OCI-LY1 (cell line): ENCODE measurements at regions not wholly inside any gene's neighbourhood (a gene's known extent, or its start where the extent isn't known, plus 50 kb on each side); places are given as distances from the start of the nearest gene placed in this dataset.
"Not testable (repeated sequence)": the region's sequence is repeated elsewhere in the genome, so short reads cannot be mapped to it uniquely, and the experiment has no call there.

ENCODE experiments used
- CTCF ChIP-seq: fragments of 200-600 bp; sonication (generic), shearing (Covaris generic); IDR thresholded peaks from 2 replicates; pipeline ENCODE4 v1.5.1; 2017; ENCODE audit warnings: mild to moderate bottlenecking, antibody characterized with exemption, low read length, moderate library complexity, mixed read lengths
- EZH2 ChIP-seq: fragments of 200-600 bp; sonication (generic), shearing (Covaris generic); IDR thresholded peaks from 2 replicates; pipeline ENCODE4 v1.8.0; 2017; ENCODE audit warnings: borderline replicate concordance, mixed run types, mild to moderate bottlenecking, antibody characterized with exemption, low read length, moderate library complexity, mixed read lengths

GRCh38 chr9:42240261-42240579 is 56.8 kb downstream of the SPATA31A6 start:
- TF ChIP-seq CTCF, EZH2: not testable (repeated sequence)
